ENCODE measurements at regions not wholly inside any gene's neighbourhood (a gene's known extent, or its start where the extent isn't known, plus 50 kb on each side); places are given as distances from the start of the nearest gene placed in this dataset.

- H3K4me3 ChIP-seq (replicated peaks in 1 of 2; ENCODE audit: low read depth in 2 of 2, low read length in 2 of 2): no peak overlapping the region
- TF ChIP-seq CTCF (IDR thresholded peaks at IDR 0.05; ENCODE audit: low read depth, low read length): no peak
- no peak for DNase-seq (ENCODE audit: low read depth in 2 of 2)
Measured at GRCh38 chr2:83238111-83238510, 1221.0 kb downstream of the SUCLG1 start.

GRCh38 chr2:83234246-83234645, 1224.8 kb downstream of the SUCLG1 start:
- H3K4me3 ChIP-seq (replicated peaks in 1 of 2; ENCODE audit: low read depth in 2 of 2, low read length in 2 of 2): no peak overlapping the region
- TF ChIP-seq CTCF (IDR thresholded peaks at IDR 0.05; ENCODE audit: low read depth, low read length): no peak
- DNase-seq (ENCODE audit: low read depth in 2 of 2): no peak

- TF ChIP-seq CTCF (IDR thresholded peaks at IDR 0.05; ENCODE audit: low read depth, low read length): no peak
- H3K4me3 ChIP-seq (replicated peaks in 1 of 2; ENCODE audit: low read depth in 2 of 2, low read length in 2 of 2): no peak overlapping the region
- no peak for DNase-seq (ENCODE audit: low read depth in 2 of 2)
Measured at GRCh38 chr2:83233781-83234180, 1225.3 kb downstream of the SUCLG1 start.

- no peak overlapping the region for H3K4me3 ChIP-seq (replicated peaks in 1 of 2; ENCODE audit: low read depth in 2 of 2, low read length in 2 of 2)
- no peak for TF ChIP-seq CTCF (IDR thresholded peaks at IDR 0.05; ENCODE audit: low read depth, low read length)
- DNase-seq (ENCODE audit: low read depth in 2 of 2): no peak
Measured at GRCh38 chr2:83233326-83233725, 1225.8 kb downstream of the SUCLG1 start.

- no peak overlapping the region for H3K4me3 ChIP-seq (replicated peaks in 1 of 2; ENCODE audit: low read depth in 2 of 2, low read length in 2 of 2)
- no peak for DNase-seq (ENCODE audit: low read depth in 2 of 2)
- TF ChIP-seq CTCF (IDR thresholded peaks at IDR 0.05; ENCODE audit: low read depth, low read length): no peak
Measured at GRCh38 chr2:83229443-83229842, 1229.6 kb downstream of the SUCLG1 start.

- no peak overlapping the region for H3K4me3 ChIP-seq (replicated peaks in 1 of 2; ENCODE audit: low read depth in 2 of 2, low read length in 2 of 2)
- DNase-seq (ENCODE audit: low read depth in 2 of 2): no peak
- TF ChIP-seq CTCF (IDR thresholded peaks at IDR 0.05; ENCODE audit: low read depth, low read length): no peak
Measured at GRCh38 chr2:83224591-83225200, 1234.4 kb downstream of the SUCLG1 start.

- H3K4me3 ChIP-seq (replicated peaks in 1 of 2; ENCODE audit: low read depth in 2 of 2, low read length in 2 of 2): no peak overlapping the region
- DNase-seq (ENCODE audit: low read depth in 2 of 2): peak; percentile 1 to 10
- TF ChIP-seq CTCF (IDR thresholded peaks at IDR 0.05; ENCODE audit: low read depth, low read length): no peak
Measured at GRCh38 chr2:83221258-83221657, 1237.8 kb downstream of the SUCLG1 start.
